ENCODE measurements at regions not wholly inside any gene's neighbourhood (a gene's known extent, or its start where the extent isn't known, plus 50 kb on each side); places are given as distances from the start of the nearest gene placed in this dataset.

DNA sequence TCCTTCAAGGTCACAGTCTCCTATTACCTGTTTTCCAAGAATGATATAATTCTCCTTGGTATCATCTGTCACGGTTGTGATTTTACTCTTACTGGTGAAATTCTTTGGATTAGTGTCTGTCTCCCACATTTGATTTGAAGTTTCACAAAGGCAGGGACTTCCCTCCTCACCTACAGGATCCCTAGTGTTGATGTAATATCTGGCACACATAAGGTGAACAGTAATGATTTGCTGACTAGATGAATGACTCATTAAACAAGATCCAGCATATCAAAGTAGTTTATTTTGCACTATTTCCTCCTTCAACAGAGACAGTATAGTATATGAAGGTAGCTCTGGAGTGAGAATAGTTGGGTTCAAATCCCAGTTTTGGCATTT lies 135.3 kb upstream of the IL1RAPL2 start:
- TF ChIP-seq EZH2 (IDR thresholded peaks at IDR 0.05; ENCODE audit: borderline replicate concordance, low read depth, low read length, severe bottlenecking): no peak
- TF ChIP-seq, protein P1, sequence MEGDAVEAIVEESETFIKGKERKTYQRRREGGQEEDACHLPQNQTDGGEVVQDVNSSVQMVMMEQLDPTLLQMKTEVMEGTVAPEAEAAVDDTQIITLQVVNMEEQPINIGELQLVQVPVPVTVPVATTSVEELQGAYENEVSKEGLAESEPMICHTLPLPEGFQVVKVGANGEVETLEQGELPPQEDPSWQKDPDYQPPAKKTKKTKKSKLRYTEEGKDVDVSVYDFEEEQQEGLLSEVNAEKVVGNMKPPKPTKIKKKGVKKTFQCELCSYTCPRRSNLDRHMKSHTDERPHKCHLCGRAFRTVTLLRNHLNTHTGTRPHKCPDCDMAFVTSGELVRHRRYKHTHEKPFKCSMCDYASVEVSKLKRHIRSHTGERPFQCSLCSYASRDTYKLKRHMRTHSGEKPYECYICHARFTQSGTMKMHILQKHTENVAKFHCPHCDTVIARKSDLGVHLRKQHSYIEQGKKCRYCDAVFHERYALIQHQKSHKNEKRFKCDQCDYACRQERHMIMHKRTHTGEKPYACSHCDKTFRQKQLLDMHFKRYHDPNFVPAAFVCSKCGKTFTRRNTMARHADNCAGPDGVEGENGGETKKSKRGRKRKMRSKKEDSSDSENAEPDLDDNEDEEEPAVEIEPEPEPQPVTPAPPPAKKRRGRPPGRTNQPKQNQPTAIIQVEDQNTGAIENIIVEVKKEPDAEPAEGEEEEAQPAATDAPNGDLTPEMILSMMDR (IDR thresholded peaks at IDR 0.05; ENCODE audit: borderline replicate concordance, extremely low read depth, low read length, poor library complexity, severe bottlenecking): no peak

Measured in DND-41 (cell line).